HG03439 (cell line): ENCODE measurements at regions not wholly inside any gene's neighbourhood (a gene's known extent, or its start where the extent isn't known, plus 50 kb on each side); places are given as distances from the start of the nearest gene placed in this dataset.

Source experiments
- ATAC-seq: cut with Tn5 transposase; IDR thresholded peaks from one replicate; pipeline ENCODE4 v1.9.1; 2021; ENCODE audit warnings: mild to moderate bottlenecking, moderate library complexity; ENCODE audit not compliant: unreplicated experiment

DNA sequence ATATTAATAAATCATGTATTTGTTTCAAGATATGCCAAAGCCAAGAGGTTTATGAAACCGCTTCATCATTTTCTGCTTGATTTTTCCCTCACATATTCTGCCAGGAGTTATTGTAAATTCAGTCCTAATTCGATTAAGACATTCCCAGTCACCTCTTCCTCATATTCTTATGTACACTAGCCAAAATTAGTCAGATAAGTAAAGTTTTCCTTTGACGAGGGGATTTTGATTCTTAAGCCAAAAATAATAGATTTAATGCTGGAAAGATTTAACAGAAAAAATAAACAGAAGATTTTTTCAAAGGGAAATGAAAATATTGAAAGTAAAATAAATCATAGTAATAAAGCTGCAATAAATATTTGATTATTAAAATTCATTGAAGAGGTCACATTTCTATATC is 51.0 kb upstream of the VEGFC start:
- ATAC-seq: no peak

- no peak for ATAC-seq
Observed at GRCh38 chr4:176844448-176844847, 51.7 kb upstream of the VEGFC start.

DNA sequence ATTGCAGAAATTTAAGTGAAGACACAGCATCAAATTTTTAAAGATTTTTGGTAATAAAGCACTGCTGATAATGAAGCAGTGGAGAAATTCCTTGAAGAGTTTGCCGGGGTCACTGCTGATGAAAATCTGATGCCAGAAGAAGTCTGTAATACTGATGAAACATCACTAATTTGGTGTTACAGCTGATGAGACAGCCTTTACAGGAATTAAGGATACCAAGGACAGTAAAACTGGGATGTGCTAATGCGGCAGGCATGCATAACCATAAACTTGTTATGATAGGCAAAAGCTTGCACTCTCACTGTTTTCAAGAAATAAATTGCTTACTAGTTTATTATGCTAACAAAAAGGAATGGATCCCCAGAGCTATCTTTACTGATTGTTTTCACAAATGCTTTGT is 52.9 kb upstream of the VEGFC start:
- no peak for ATAC-seq

DNA sequence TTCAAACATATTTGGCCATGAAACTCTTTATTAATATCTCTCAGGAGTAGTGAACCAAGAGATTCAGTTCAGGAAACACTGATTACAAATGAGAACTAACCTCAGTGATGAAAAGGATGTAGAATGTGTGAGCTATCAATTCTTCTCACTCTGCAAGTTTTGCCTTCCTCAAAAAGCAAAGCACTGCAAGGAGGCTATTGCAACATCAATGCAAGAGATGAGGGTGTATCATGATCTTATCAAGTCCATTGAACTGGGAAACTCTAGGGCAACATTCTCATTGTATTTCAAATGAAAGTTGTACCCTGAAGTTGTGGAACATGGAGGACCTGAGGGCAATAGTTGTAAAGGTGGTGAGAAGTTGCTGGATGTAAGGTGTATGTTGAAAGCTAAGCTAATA is 56.4 kb upstream of the VEGFC start:
- ATAC-seq: no peak

GRCh38 chr4:176850436-176850835 is 57.7 kb upstream of the VEGFC start:
- ATAC-seq: no peak

DNA sequence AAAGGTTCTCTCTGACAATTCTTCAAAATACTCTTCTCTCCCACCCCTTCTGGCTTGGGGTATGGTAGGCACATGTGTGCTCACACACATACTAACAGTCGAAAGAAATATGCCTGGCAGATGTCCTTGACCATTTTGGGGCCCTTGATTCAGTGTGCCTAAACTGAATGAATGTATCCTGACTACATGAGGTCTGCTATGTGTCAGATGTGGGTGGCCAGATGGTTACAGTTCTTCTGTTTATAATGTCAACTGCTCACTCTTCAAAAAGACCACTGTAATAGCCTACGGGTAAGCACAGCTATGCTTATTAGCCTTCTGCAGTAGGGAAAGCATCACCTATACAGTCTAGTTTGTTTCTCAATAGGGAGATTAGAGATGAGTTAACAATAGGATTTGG is 63.7 kb upstream of the VEGFC start:
- no peak for ATAC-seq

GRCh38 chr4:176858839-176859238 is 66.1 kb upstream of the VEGFC start:
- no peak for ATAC-seq

DNA sequence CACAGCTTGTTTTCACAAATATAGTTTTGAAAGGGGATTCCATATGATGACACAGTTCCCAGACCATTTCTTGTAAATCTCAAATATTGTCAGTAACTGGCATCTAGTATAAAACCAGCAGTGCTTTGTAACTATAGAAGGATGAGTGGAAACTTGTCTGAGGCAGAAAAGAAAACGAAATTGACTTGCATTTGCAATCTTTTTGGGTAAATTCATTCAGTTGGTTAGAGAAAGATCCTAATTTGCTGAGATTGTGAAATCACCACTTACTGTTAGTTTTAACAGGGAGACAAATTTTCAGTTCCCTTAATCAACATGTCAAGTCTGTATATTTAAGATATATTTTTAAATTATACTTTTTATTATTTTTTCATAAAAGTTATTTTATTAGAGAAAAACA is 71.5 kb upstream of the VEGFC start:
- no peak for ATAC-seq

GRCh38 chr4:176868676-176869075 is 76.0 kb upstream of the VEGFC start:
- ATAC-seq: no peak

DNA sequence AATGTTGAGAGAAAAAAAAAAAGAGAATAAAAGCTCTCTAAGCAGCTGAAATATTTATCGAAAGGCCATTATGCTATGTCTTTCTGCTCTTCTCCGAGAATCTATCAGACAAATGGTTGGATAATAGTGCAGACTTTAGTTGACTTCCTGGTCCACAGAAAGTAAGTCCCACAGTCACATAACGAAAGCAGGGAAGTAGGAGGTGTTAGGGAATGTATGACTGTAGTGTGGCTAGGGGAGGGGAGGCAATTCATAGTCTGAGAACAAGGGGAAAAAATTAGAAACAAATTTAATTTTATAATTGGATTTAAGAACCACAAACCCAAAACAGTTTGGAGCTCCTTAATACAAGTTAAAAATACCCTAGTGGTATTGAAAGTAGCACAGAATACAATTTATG is 79.7 kb upstream of the VEGFC start:
- ATAC-seq: no peak

DNA sequence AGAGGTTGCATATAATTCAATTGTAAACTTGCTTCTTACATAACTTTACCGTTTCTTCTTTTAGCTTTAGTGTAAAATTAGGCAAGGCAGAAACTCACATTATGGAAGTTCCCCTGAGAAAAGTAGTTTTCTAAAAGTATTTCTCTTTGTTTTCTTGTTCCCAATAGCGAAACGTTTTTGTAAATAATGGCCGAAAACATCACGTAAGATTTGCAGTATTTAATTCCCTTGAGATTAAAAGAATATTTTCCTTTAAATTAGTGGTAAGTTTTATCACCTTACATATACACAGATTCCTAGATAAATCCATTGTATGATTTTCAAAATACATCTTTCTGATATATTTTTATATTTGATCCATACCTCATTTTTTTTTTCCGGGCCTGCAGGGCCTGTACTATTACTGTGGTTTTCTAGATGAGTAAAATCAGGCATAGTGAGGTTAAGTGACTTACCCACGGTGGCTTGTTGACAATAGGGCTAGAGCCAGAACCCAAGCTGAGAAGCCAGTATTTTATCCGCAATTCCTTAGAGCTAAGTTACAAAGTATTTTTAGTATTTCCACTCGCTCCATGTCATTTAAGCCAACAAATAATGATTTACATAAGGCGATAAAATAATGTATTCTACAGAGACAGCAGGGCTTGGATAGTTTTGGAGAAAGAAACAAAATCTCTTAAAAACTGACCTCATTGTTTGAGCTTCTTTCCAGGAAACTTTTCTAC is 82.2 kb upstream of the VEGFC start:
- ATAC-seq: no peak

DNA sequence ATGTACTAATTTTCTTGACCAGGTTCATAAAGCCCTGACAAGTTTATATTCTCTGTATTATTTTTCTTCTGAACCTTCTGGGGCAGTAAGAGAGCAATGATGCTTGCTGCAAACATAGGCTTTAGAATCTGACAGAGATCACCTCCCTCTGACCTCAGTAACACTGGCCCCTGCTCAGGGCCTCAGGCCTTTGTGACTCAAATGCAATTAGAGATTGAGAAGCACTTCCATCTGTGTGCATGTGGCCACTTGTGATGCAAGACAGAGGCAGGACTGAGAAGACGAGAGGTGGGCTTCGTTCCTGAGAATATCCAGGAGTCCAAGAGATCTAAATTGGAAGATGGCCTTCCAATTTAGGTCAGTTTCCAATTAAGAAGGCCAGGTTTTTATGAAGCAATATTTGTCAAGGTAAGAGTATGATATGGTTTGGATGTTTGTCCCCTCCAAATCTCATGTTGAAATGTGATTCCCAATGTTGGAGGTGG is 82.8 kb upstream of the VEGFC start:
- no peak for ATAC-seq

- no peak for ATAC-seq
Observed at GRCh38 chr4:176879380-176880116, 86.8 kb upstream of the VEGFC start.

GRCh38 chr4:176882206-176882605 is 89.5 kb upstream of the VEGFC start:
- ATAC-seq: no peak

GRCh38 chr4:176883108-176883550 is 90.4 kb upstream of the VEGFC start:
- ATAC-seq: no peak

GRCh38 chr4:176883681-176884418 is 91.1 kb upstream of the VEGFC start:
- ATAC-seq: no peak

GRCh38 chr4:176885224-176885623 is 92.5 kb upstream of the VEGFC start:
- no peak for ATAC-seq

DNA sequence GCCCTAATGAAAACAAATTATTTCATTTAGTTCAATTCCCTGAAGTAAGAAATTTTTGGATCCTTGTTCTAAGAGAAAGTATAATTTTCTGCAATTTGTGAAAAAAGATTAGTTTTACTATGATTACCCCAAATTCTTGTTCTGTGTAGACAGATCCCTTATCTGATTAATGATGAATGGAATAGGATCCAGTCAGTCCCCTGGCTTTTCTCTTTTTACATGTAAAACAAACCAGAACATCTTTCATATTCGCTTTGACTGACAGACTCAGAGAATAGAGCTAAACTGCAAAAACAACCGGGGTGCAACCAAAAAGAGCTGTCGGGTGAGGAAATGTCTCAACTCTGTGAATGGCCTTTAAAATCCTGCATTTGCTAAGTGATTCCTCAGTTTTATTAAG is 93.4 kb upstream of the VEGFC start:
- ATAC-seq: no peak

DNA sequence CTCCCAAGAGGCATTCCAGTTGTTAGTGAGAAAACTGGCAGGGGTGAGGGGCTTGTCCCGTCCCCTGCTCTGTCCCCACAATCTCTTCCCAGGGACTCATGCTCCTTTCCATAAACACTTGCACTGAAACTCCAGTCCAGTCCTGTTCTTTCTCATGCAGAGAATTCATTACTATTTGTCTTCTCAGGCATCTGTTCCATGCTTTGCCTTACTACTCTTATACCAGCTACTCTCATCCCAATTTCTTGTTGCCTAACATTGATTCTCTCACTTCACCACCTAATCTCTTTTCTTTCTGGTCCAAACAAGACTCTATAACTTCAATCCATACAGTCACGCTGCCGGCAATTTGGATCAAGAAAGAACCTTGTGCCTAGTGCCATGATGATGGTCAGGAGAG is 97.1 kb upstream of the VEGFC start:
- ATAC-seq: no peak

DNA sequence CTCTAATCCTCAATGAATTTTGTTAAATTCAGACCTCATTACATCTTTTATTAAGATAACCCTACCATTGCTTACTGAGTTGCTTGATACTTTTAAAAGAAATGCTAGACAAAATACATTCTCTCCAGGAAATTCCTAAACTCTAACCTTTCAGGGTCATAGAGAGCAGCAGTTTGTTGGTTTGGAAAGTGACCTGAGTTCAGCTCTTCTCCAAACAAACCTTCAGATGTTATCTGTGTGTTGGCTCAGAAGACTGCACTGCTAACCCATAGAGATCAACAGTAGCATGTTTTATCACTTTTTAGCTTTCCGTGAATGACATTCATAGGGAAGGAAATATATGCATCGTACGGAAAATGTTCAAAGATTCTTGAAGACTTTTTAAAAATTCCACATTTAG is 101.8 kb upstream of the VEGFC start:
- ATAC-seq: no peak

GRCh38 chr4:176896211-176896610 is 103.5 kb upstream of the VEGFC start:
- ATAC-seq: no peak

DNA sequence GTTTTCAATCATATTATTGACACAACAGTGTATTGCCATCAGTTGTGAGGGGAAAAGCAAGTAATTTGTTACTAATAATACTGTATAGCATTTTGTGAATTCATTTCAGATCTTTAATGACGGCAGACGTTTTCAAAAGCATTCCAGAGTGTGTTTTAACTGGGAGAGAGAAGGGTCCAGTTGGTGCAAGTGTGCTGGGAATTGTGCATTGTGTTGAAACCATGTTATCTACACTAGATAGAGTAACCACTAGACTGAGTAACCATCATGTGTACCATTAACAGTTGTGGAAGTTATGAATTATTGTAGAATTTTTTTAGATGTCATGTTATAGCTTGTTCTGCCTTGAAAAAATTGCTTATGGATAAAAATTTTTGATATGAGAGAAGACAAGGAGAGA is 104.5 kb upstream of the VEGFC start:
- ATAC-seq: no peak
